DND-41 (cell line): ENCODE measurements at regions not wholly inside any gene's neighbourhood (a gene's known extent, or its start where the extent isn't known, plus 50 kb on each side); places are given as distances from the start of the nearest gene placed in this dataset.

Experiments used
- ATAC-seq: fragments of 200-7000 bp; cut with Tn5 transposase; 3 replicates; pipeline ENCODE4 v1.9.1; 2021; ENCODE audit warnings: low read depth; ENCODE audit not compliant: insufficient read depth
- DNase-seq: peaks from one replicate; pipeline ENCODE4 v3.0.0-alpha.2; 2020
- H2AFZ ChIP-seq: 2 replicates; pipeline ENCODE4 v1.6.0; 2012; ENCODE audit warnings: low read depth, low read length
- H3K27ac ChIP-seq: 2 replicates; pipeline ENCODE4 v1.5.1; 2012; ENCODE audit warnings: low read length, inconsistent platforms
- H3K27me3 ChIP-seq: fragments of 200-600 bp; sonication (generic); 2 replicates; pipeline ENCODE4 v1.6.0; 2012; ENCODE audit warnings: low read length, mild to moderate bottlenecking, inconsistent platforms; ENCODE audit not compliant: insufficient read depth, poor library complexity
- H3K36me3 ChIP-seq: 2 replicates; pipeline ENCODE4 v1.5.1; 2012; ENCODE audit warnings: low read length, inconsistent platforms; ENCODE audit not compliant: insufficient read depth
- H3K4me1 ChIP-seq: 2 replicates; pipeline ENCODE4 v1.5.1; 2012; ENCODE audit warnings: mild to moderate bottlenecking, low read length; ENCODE audit not compliant: insufficient read depth
- H3K4me2 ChIP-seq: 2 replicates; pipeline ENCODE4 v1.6.0; 2012; ENCODE audit warnings: mild to moderate bottlenecking, moderate library complexity, low read length, inconsistent platforms; ENCODE audit not compliant: insufficient read depth
- H3K4me3 ChIP-seq, 2 experiments: fragments of 200-600 bp in 1 of 2; shearing (Covaris generic) in 1 of 2; 2 replicates each; pipeline ENCODE4 v1.5.1; 2012 to 2016; ENCODE audit warnings: inconsistent platforms in 2 of 2, low read length in 2 of 2, mild to moderate bottlenecking in 2 of 2, low read depth in 1 of 2, moderate library complexity in 1 of 2
- H3K79me2 ChIP-seq: 2 replicates; pipeline ENCODE4 v1.6.0; 2012; ENCODE audit warnings: low read length, inconsistent platforms; ENCODE audit not compliant: insufficient read depth
- H3K9ac ChIP-seq: 2 replicates; pipeline ENCODE4 v1.6.0; 2012; ENCODE audit warnings: low read depth, mild to moderate bottlenecking, inconsistent platforms, low read length, moderate library complexity
- H3K9me3 ChIP-seq: 2 replicates; pipeline ENCODE4 v1.5.1; 2012; ENCODE audit warnings: low read length, moderate library complexity, mild to moderate bottlenecking, inconsistent platforms; ENCODE audit not compliant: insufficient read depth, severe bottlenecking
- H4K20me1 ChIP-seq: 2 replicates; pipeline ENCODE4 v1.6.0; 2012; ENCODE audit warnings: low read length; ENCODE audit not compliant: insufficient read depth
- CTCF ChIP-seq: IDR thresholded peaks from 2 replicates; pipeline ENCODE4 v1.5.1; 2012; ENCODE audit warnings: borderline replicate concordance, low read length, moderate library complexity, mild to moderate bottlenecking; ENCODE audit not compliant: poor library complexity, severe bottlenecking; ENCODE audit errors: extremely low read depth
- EZH2 ChIP-seq: IDR thresholded peaks from 3 replicates; pipeline ENCODE4 v1.6.1; 2012; ENCODE audit warnings: borderline replicate concordance, low read depth, mild to moderate bottlenecking, moderate library complexity, low read length, inconsistent platforms; ENCODE audit not compliant: severe bottlenecking

- H2AFZ ChIP-seq: no peak overlapping the region
- no peaks in the 10 kb centered on the region for H3K27me3 ChIP-seq
- H3K27ac ChIP-seq: no peak overlapping the region
- no peaks in the 10 kb centered on the region for H3K79me2 ChIP-seq
- H3K4me1 ChIP-seq: no peaks in the 10 kb centered on the region
- no peak overlapping the region for H3K9ac ChIP-seq
- H3K9me3 ChIP-seq: peaks cover 3% of the 10 kb centered on the region
- no peaks in the 10 kb centered on the region for H3K36me3 ChIP-seq
- no peak for DNase-seq
- TF ChIP-seq CTCF (no peak), EZH2 (no peak)
- ATAC-seq: no peak
- H3K4me3 ChIP-seq: no peak overlapping the region
- H3K4me2 ChIP-seq: no peak overlapping the region
- no peaks in the 10 kb centered on the region for H4K20me1 ChIP-seq
Measured at GRCh38 chr7:128145191-128145590, 95.9 kb upstream of the LEP start.

GRCh38 chr7:128146052-128146451 is 95.0 kb upstream of the LEP start:
- no peaks in the 10 kb centered on the region for H3K79me2 ChIP-seq
- no peak overlapping the region for H3K4me3 ChIP-seq
- no peaks in the 10 kb centered on the region for H3K4me1 ChIP-seq
- no peak overlapping the region for H2AFZ ChIP-seq
- peaks cover 3% of the 10 kb centered on the region for H3K9me3 ChIP-seq
- H3K4me2 ChIP-seq: no peak overlapping the region
- TF ChIP-seq EZH2 (no peak), CTCF (no peak)
- peaks cover 1% of the 10 kb centered on the region for H3K27me3 ChIP-seq
- H3K9ac ChIP-seq: no peak overlapping the region
- no peak for ATAC-seq
- H4K20me1 ChIP-seq: no peaks in the 10 kb centered on the region
- H3K27ac ChIP-seq: no peak overlapping the region
- no peak for DNase-seq
- no peaks in the 10 kb centered on the region for H3K36me3 ChIP-seq

DNA sequence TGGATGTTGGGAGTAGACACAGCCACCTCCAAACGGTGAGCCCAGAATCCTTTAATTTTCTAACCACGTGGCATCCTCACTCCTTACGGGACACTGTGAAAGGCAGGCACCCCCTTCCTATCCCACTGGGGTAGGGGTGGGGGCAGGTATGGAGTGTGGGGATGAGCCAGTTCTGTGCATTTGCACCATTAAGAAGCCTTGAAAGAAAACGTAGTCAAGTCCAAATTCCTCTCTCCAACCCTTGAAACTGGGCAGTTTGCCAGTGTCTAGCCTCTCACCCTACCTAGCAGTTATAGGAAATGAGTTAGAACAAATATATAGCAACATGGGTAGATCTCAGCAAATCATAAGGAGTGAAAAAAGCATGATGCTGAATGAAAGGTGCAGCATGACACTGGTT is 92.4 kb upstream of the LEP start:
- Histone ChIP-seq H2AFZ (no peak overlapping the region), H3K36me3 (no peaks in the 10 kb centered on the region), H3K27me3 (peaks cover 10% of the 10 kb centered on the region), H3K79me2 (no peaks in the 10 kb centered on the region), H3K4me1 (no peaks in the 10 kb centered on the region), H3K9me3 (peaks cover 2% of the 10 kb centered on the region), H3K4me3 (no peak overlapping the region), H3K4me2 (no peak overlapping the region), H3K27ac (no peak overlapping the region), H4K20me1 (no peaks in the 10 kb centered on the region), H3K9ac (no peak overlapping the region)
- DNase-seq (no peak), ATAC-seq (no peak)
- no peak for TF ChIP-seq EZH2
- TF ChIP-seq CTCF: no peak
